Gastroesophageal sphincter (tissue), 3 donors: ENCODE measurements at regions not wholly inside any gene's neighbourhood (a gene's known extent, or its start where the extent isn't known, plus 50 kb on each side); places are given as distances from the start of the nearest gene placed in this dataset.

Experiments used
- EP300 ChIP-seq: sonication (generic); formaldehyde crosslinking; IDR thresholded peaks from one replicate; pipeline ENCODE4 v1.6.1; 2017; ENCODE audit warnings: antibody characterized with exemption, mild to moderate bottlenecking
- POLR2A ChIP-seq, 2 donors: fragments of 450-650 bp; IDR thresholded peaks; one replicate each; pipeline ENCODE4 v1.6.1; 2017; ENCODE audit warnings: antibody characterized with exemption in 2 of 2, mild to moderate bottlenecking in 2 of 2, moderate library complexity in 1 of 2
- POLR2AphosphoS5 ChIP-seq: sonication (generic); formaldehyde crosslinking; IDR thresholded peaks from one replicate; pipeline ENCODE4 v1.6.1; 2017; ENCODE audit warnings: antibody characterized with exemption
- TF ChIP-seq, protein P1 (sequence below), 4 experiments: fragments of 200-600 bp in 2 of 4; fragments of 450-650 bp in 2 of 4; sonication (generic) in 1 of 4; IDR thresholded peaks; one replicate each; pipeline ENCODE4 v1.5.1; 2017 to 2019; ENCODE audit warnings: antibody characterized with exemption in 4 of 4, mild to moderate bottlenecking in 2 of 4, moderate library complexity in 2 of 4

DNA sequence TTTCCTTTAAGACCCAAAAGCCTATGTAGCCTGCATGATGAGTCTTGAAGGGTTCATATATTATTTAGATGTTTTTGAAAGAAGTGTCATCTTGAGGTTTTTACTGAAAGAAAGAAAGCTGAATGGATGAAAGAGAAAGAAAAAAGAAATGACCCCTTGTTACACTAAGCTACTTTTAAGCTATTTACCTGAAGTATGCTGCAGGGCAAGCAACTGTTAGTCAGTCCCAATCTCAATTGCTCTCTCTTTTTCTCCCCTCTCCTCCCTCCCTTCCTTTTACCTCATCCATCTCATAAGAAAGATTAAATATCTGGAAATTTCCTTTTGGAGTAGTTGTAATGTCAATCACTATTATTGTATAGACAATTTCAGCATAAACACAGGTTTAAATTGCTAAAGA is 512.4 kb downstream of the TMTC2 start:
- TF ChIP-seq POLR2AphosphoS5 (no peak), EP300 (no peak), POLR2A (IDR thresholded peaks at IDR 0.05) (no peak)
- TF ChIP-seq, protein P1, sequence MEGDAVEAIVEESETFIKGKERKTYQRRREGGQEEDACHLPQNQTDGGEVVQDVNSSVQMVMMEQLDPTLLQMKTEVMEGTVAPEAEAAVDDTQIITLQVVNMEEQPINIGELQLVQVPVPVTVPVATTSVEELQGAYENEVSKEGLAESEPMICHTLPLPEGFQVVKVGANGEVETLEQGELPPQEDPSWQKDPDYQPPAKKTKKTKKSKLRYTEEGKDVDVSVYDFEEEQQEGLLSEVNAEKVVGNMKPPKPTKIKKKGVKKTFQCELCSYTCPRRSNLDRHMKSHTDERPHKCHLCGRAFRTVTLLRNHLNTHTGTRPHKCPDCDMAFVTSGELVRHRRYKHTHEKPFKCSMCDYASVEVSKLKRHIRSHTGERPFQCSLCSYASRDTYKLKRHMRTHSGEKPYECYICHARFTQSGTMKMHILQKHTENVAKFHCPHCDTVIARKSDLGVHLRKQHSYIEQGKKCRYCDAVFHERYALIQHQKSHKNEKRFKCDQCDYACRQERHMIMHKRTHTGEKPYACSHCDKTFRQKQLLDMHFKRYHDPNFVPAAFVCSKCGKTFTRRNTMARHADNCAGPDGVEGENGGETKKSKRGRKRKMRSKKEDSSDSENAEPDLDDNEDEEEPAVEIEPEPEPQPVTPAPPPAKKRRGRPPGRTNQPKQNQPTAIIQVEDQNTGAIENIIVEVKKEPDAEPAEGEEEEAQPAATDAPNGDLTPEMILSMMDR (IDR thresholded peaks at IDR 0.05), result no peak
